ENCODE measurements at regions not wholly inside any gene's neighbourhood (a gene's known extent, or its start where the extent isn't known, plus 50 kb on each side); places are given as distances from the start of the nearest gene placed in this dataset.

DNA sequence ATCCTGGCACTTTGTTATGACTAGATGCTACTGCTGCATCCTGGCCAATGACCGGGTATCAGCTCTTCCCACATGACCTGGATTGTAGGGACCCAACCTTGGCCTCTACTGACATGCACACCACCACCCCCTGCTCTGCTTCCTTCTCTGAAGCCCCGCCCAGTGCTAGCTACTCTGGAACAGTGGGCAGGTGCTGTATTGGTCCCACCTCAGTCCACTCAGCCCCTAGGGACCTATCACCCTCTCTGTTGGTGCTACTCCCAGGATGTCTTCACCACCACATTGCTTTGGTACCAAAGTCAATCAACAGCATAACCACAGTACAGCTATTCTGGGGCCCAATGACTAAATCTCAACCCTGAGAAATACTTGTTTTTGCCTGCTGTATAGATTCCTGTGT lies 170.2 kb upstream of the PRICKLE2 start:
- Histone ChIP-seq H3K27ac (no peak overlapping the region), H3K36me3 (no peaks in the 10 kb centered on the region), H3K4me3 (no peak overlapping the region), H3K4me1 (no peaks in the 10 kb centered on the region), H3K27me3 (replicated peaks in 1 of 7) (no peaks in the 10 kb centered on the region), H3K9me3 (no peaks in the 10 kb centered on the region)
- no peak for DNase-seq
- intact Hi-C loops (cut with DNase I; ENCODE audit: low total_unique reads), result loop anchor here (5.0 kb wide), 1 partner anchor 363 kb away; no protein-coding TSS in a partner anchor
- WGBS, 5 donors, result 51 to 91% (median 75%) methylated on average over 2 of the region's 2 CpGs
- TF ChIP-seq, protein P1, sequence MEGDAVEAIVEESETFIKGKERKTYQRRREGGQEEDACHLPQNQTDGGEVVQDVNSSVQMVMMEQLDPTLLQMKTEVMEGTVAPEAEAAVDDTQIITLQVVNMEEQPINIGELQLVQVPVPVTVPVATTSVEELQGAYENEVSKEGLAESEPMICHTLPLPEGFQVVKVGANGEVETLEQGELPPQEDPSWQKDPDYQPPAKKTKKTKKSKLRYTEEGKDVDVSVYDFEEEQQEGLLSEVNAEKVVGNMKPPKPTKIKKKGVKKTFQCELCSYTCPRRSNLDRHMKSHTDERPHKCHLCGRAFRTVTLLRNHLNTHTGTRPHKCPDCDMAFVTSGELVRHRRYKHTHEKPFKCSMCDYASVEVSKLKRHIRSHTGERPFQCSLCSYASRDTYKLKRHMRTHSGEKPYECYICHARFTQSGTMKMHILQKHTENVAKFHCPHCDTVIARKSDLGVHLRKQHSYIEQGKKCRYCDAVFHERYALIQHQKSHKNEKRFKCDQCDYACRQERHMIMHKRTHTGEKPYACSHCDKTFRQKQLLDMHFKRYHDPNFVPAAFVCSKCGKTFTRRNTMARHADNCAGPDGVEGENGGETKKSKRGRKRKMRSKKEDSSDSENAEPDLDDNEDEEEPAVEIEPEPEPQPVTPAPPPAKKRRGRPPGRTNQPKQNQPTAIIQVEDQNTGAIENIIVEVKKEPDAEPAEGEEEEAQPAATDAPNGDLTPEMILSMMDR (IDR thresholded peaks at IDR 0.05 in 8 of 11, conservative IDR thresholded peaks at IDR 0.05 in 3 of 11), result no peak
- TF ChIP-seq POLR2A (IDR thresholded peaks at IDR 0.05), result no peak
- TF ChIP-seq POLR2AphosphoS5 (IDR thresholded peaks at IDR 0.05), result no peak

DNA sequence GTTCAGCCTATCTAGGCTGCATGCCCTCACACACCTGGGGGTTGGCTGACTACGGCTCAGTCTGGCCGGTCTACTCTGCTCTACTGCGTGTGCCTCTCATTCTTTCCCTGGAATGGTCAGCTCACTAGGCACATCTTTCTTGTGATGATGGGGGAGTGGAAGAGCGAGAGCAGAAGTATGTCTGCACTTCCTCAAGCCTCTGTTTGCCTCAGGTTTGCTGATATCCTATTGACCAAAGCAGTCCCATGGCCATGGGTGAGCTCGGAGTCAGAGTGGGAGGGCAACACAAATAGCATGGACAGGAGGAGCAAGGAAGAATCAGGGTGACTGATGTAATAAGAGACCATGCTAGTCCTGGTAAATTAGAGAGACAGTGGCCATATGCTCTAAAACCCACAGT lies 167.9 kb upstream of the PRICKLE2 start:
- Histone ChIP-seq H3K27ac (no peak overlapping the region), H3K9me3 (no peaks in the 10 kb centered on the region), H3K36me3 (no peaks in the 10 kb centered on the region), H3K4me3 (no peak overlapping the region), H3K4me1 (no peaks in the 10 kb centered on the region), H3K27me3 (replicated peaks in 1 of 7) (no peaks in the 10 kb centered on the region)
- 84 to 94% (median 93%) methylated on average over 5 of the region's 5 CpGs for WGBS, 5 donors
- intact Hi-C loops (cut with DNase I; ENCODE audit: low total_unique reads), result no loop called here
- TF ChIP-seq, protein P1 (IDR thresholded peaks at IDR 0.05 in 8 of 11, conservative IDR thresholded peaks at IDR 0.05 in 3 of 11), result no peak
- TF ChIP-seq POLR2A (IDR thresholded peaks at IDR 0.05), result no peak
- no peak for TF ChIP-seq POLR2AphosphoS5 (IDR thresholded peaks at IDR 0.05)
- no peak for DNase-seq

DNA sequence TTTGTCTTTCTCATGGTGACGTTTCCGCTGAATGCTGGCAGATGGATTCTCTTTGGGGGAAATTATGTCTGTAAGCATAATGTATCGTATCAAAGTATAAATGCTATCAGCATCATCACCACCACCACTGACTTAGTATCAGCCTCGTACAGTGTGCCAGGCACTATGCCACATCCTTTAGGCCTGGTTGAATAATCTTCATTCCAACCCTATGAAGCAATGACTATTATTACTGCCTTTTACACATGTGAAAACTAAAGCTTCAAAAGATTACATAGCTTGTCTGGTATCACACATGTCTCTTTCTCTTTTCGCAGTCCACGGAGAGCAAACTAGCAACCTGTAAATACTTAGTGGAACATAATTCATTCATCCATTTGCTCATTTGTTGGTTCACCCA lies 166.7 kb upstream of the PRICKLE2 start:
- WGBS, 5 donors, result 89 to 96% (median 92%) methylated on average over 6 of the region's 6 CpGs
- H3K27me3 ChIP-seq (replicated peaks in 1 of 7), result no peaks in the 10 kb centered on the region
- no peak for DNase-seq
- no peaks in the 10 kb centered on the region for H3K36me3 ChIP-seq
- H3K27ac ChIP-seq, result no peak overlapping the region
- no peaks in the 10 kb centered on the region for H3K4me1 ChIP-seq
- TF ChIP-seq, protein P1 (IDR thresholded peaks at IDR 0.05 in 8 of 11, conservative IDR thresholded peaks at IDR 0.05 in 3 of 11), result no peak
- no peak for TF ChIP-seq POLR2AphosphoS5 (IDR thresholded peaks at IDR 0.05)
- no peak for TF ChIP-seq POLR2A (IDR thresholded peaks at IDR 0.05)
- intact Hi-C loops (cut with DNase I; ENCODE audit: low total_unique reads), result no loop called here
- no peaks in the 10 kb centered on the region for H3K9me3 ChIP-seq
- H3K4me3 ChIP-seq, result no peak overlapping the region

DNA sequence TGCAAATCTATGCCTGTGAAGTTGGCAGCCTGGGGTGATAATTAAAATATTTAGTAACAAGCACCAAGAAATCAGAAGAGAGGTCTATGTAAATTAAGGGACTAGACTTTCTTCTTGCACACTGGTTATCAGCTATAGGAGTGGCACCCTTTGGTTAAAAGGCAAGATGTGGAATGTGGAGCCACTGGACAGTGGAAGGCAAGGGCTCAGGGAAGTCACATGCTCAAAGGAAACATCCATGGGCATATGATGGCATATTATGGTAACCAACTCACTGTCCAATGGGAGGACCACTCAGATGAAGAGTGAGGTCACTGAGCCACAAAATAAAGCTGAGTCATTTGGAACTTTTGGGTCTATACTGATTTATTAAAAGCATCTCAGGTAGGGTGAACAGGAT lies 165.6 kb upstream of the PRICKLE2 start:
- no peaks in the 10 kb centered on the region for H3K9me3 ChIP-seq
- TF ChIP-seq, protein P1 (IDR thresholded peaks at IDR 0.05 in 8 of 11, conservative IDR thresholded peaks at IDR 0.05 in 3 of 11), result no peak
- TF ChIP-seq POLR2A (IDR thresholded peaks at IDR 0.05), result no peak
- TF ChIP-seq POLR2AphosphoS5 (IDR thresholded peaks at IDR 0.05), result no peak
- no peak overlapping the region for H3K27ac ChIP-seq
- H3K4me3 ChIP-seq, result no peak overlapping the region
- H3K36me3 ChIP-seq, result no peaks in the 10 kb centered on the region
- DNase-seq, result no peak
- H3K4me1 ChIP-seq, result no peaks in the 10 kb centered on the region
- intact Hi-C loops (cut with DNase I; ENCODE audit: low total_unique reads), result no loop called here
- no peaks in the 10 kb centered on the region for H3K27me3 ChIP-seq (replicated peaks in 1 of 7)

Data from spleen (tissue), 11 donors.